Esophagus muscularis mucosa (tissue), 4 donors: ENCODE measurements at regions not wholly inside any gene's neighbourhood (a gene's known extent, or its start where the extent isn't known, plus 50 kb on each side); places are given as distances from the start of the nearest gene placed in this dataset.

Experiments
- EP300 ChIP-seq: sonication (generic); formaldehyde crosslinking; IDR thresholded peaks from one replicate; pipeline ENCODE4 v1.6.1; 2017; ENCODE audit warnings: antibody characterized with exemption
- POLR2A ChIP-seq: fragments of 450-650 bp; IDR thresholded peaks from one replicate; pipeline ENCODE4 v1.6.1; 2017; ENCODE audit warnings: antibody characterized with exemption, moderate library complexity, mild to moderate bottlenecking, low read depth
- POLR2AphosphoS5 ChIP-seq, 2 donors: sonication (generic); formaldehyde crosslinking; IDR thresholded peaks; one replicate each; pipeline ENCODE4 v1.6.1; 2017; ENCODE audit warnings: antibody characterized with exemption in 2 of 2
- TF ChIP-seq, protein P1 (sequence below), 3 experiments: fragments of 200-600 bp in 2 of 3; fragments of 450-650 bp in 1 of 3; sonication (generic) in 2 of 3; IDR thresholded peaks; one replicate each; pipeline ENCODE4 v1.5.1; 2017 to 2019; ENCODE audit warnings: antibody characterized with exemption in 3 of 3, mild to moderate bottlenecking in 2 of 3, moderate library complexity in 1 of 3

DNA sequence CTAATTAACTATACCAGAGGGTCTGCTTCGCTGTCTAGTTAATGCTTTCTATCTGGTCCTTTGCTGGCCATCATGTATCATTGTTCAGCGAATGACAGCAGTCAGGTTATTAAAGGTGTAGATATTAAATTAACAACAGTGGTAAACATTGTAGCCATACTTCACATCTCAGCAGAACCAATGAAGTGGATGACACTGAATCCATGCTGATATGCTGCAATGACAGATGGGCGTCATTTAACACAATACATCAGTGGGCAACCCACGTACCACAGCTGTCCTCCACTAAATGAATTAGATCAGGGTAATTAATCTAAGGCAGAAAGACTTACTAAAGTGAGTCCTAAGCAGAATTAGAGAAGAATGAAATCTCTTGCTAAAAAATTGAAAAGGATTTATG lies 767.2 kb downstream of the NXPH1 start:
- TF ChIP-seq, protein P1, sequence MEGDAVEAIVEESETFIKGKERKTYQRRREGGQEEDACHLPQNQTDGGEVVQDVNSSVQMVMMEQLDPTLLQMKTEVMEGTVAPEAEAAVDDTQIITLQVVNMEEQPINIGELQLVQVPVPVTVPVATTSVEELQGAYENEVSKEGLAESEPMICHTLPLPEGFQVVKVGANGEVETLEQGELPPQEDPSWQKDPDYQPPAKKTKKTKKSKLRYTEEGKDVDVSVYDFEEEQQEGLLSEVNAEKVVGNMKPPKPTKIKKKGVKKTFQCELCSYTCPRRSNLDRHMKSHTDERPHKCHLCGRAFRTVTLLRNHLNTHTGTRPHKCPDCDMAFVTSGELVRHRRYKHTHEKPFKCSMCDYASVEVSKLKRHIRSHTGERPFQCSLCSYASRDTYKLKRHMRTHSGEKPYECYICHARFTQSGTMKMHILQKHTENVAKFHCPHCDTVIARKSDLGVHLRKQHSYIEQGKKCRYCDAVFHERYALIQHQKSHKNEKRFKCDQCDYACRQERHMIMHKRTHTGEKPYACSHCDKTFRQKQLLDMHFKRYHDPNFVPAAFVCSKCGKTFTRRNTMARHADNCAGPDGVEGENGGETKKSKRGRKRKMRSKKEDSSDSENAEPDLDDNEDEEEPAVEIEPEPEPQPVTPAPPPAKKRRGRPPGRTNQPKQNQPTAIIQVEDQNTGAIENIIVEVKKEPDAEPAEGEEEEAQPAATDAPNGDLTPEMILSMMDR (IDR thresholded peaks at IDR 0.05) = no peak
- TF ChIP-seq EP300 (no peak), POLR2A (no peak), POLR2AphosphoS5 (IDR thresholded peaks at IDR 0.05) (no peak)
